HEK293 (cell line): ENCODE measurements at regions not wholly inside any gene's neighbourhood (a gene's known extent, or its start where the extent isn't known, plus 50 kb on each side); places are given as distances from the start of the nearest gene placed in this dataset.
A peak's percentile ranks its signal among the peaks of the same experiment; 100 is the strongest.

ENCODE experiments used
- MYNN ChIP-seq: fragments of 450-650 bp; formaldehyde crosslinking; IDR thresholded peaks from 2 replicates; pipeline ENCODE4 v1.5.1; 2016; ENCODE audit warnings: missing biosample characterization, missing genetic modification characterization, borderline replicate concordance
- OSR2 ChIP-seq: fragments of 450-650 bp; formaldehyde crosslinking; IDR thresholded peaks from 2 replicates; pipeline ENCODE4 v1.5.1; 2016; ENCODE audit warnings: missing biosample characterization, missing genetic modification characterization
- PRDM1 ChIP-seq: fragments of 450-650 bp; formaldehyde crosslinking; IDR thresholded peaks from 2 replicates; pipeline ENCODE4; 2016; ENCODE audit warnings: missing biosample characterization, missing genetic modification characterization
- TRIM28 ChIP-seq: IDR thresholded peaks from 2 replicates; pipeline ENCODE4 v1.6.1; 2011; ENCODE audit warnings: low read length, control low read depth, borderline replicate concordance
- ZFHX2 ChIP-seq: fragments of 450-650 bp; formaldehyde crosslinking; conservative IDR thresholded peaks from 2 replicates; pipeline ENCODE4 v1.5.1; 2016; ENCODE audit warnings: missing biosample characterization, missing genetic modification characterization
- ZFP3 ChIP-seq: fragments of 450-650 bp; formaldehyde crosslinking; IDR thresholded peaks from 2 replicates; pipeline ENCODE4 v1.5.1; 2016; ENCODE audit warnings: low read depth, missing biosample characterization, missing genetic modification characterization
- ZIC2 ChIP-seq: fragments of 450-650 bp; formaldehyde crosslinking; IDR thresholded peaks from 2 replicates; pipeline ENCODE4 v1.5.1; 2016; ENCODE audit warnings: missing biosample characterization, missing genetic modification characterization
- ZNF214 ChIP-seq: fragments of 450-650 bp; formaldehyde crosslinking; IDR thresholded peaks from 2 replicates; pipeline ENCODE4 v1.5.1; 2017; ENCODE audit warnings: missing biosample characterization, mild to moderate bottlenecking, missing genetic modification characterization, borderline replicate concordance
- ZNF324 ChIP-seq: fragments of 450-650 bp; formaldehyde crosslinking; IDR thresholded peaks from 2 replicates; pipeline ENCODE4 v1.5.1; 2016; ENCODE audit warnings: missing biosample characterization, missing genetic modification characterization
- ZNF433 ChIP-seq: fragments of 450-650 bp; formaldehyde crosslinking; IDR thresholded peaks from 2 replicates; pipeline ENCODE4 v1.5.1; 2016; ENCODE audit warnings: missing biosample characterization, missing genetic modification characterization, low read depth
- ZNF529 ChIP-seq: fragments of 450-650 bp; formaldehyde crosslinking; IDR thresholded peaks from 2 replicates; pipeline ENCODE4 v1.5.1; 2017; ENCODE audit warnings: missing genetic modification characterization, missing biosample characterization; ENCODE audit not compliant: insufficient replicate concordance
- ZNF549 ChIP-seq: fragments of 450-650 bp; IDR thresholded peaks from 2 replicates; pipeline ENCODE4 v1.5.1; 2018; ENCODE audit warnings: missing biosample characterization, missing genetic modification characterization, mild to moderate bottlenecking, inconsistent platforms, moderate library complexity
- ZNF596 ChIP-seq: fragments of 450-650 bp; IDR thresholded peaks from 2 replicates; pipeline ENCODE4 v1.5.0; 2018; ENCODE audit warnings: missing biosample characterization, mild to moderate bottlenecking, missing genetic modification characterization, moderate library complexity
- ZNF610 ChIP-seq: fragments of 450-650 bp; formaldehyde crosslinking; IDR thresholded peaks from 2 replicates; pipeline ENCODE4 v1.5.1; 2016; ENCODE audit warnings: missing biosample characterization, missing genetic modification characterization, borderline replicate concordance
- ZNF624 ChIP-seq: fragments of 450-650 bp; formaldehyde crosslinking; IDR thresholded peaks from 2 replicates; pipeline ENCODE4 v1.5.1; 2017; ENCODE audit warnings: missing biosample characterization, missing genetic modification characterization
- ZNF664 ChIP-seq: fragments of 450-650 bp; formaldehyde crosslinking; IDR thresholded peaks from 2 replicates; pipeline ENCODE4 v1.5.1; 2016; ENCODE audit warnings: missing biosample characterization, missing genetic modification characterization
- ZNF701 ChIP-seq: fragments of 450-650 bp; formaldehyde crosslinking; IDR thresholded peaks from 2 replicates; pipeline ENCODE4 v1.5.1; 2016; ENCODE audit warnings: missing biosample characterization, missing genetic modification characterization
- ZNF777 ChIP-seq: fragments of 450-650 bp; formaldehyde crosslinking; IDR thresholded peaks from 2 replicates; pipeline ENCODE4 v1.5.1; 2017; ENCODE audit warnings: missing biosample characterization, missing genetic modification characterization, borderline replicate concordance
- TF ChIP-seq, protein P1 (sequence below): IDR thresholded peaks from 2 replicates; pipeline ENCODE4 v1.6.1; 2011; ENCODE audit warnings: mild to moderate bottlenecking, low read depth, low read length, borderline replicate concordance
- TF ChIP-seq, protein P2 (sequence below): fragments of 450-650 bp; formaldehyde crosslinking; IDR thresholded peaks from 2 replicates; pipeline ENCODE4 v1.5.1; 2016; ENCODE audit warnings: missing biosample characterization, missing genetic modification characterization
- TF ChIP-seq, protein P3 (sequence below): sonication (generic); formaldehyde crosslinking; IDR thresholded peaks from 2 replicates; pipeline ENCODE4 v1.8.1; 2022; ENCODE audit warnings: mild to moderate bottlenecking, moderate library complexity, missing genetic modification reagents
- TF ChIP-seq, protein P4 (sequence below): fragments of 450-650 bp; formaldehyde crosslinking; conservative IDR thresholded peaks from 2 replicates; pipeline ENCODE4 v1.5.1; 2016; ENCODE audit warnings: low read depth, missing biosample characterization, missing genetic modification characterization
- TF ChIP-seq, protein P5 (sequence below): fragments of 450-650 bp; formaldehyde crosslinking; IDR thresholded peaks from 2 replicates; pipeline ENCODE4 v1.5.1; 2017; ENCODE audit warnings: missing biosample characterization, mild to moderate bottlenecking, missing genetic modification characterization, moderate library complexity
- TF ChIP-seq, protein P6 (sequence below): fragments of 450-650 bp; formaldehyde crosslinking; IDR thresholded peaks from 2 replicates; pipeline ENCODE4 v1.5.1; 2016; ENCODE audit warnings: missing biosample characterization, missing genetic modification characterization
- TF ChIP-seq, protein P7 (sequence below): fragments of 450-650 bp; formaldehyde crosslinking; IDR thresholded peaks from 2 replicates; pipeline ENCODE4 v1.5.1; 2016; ENCODE audit warnings: missing biosample characterization, missing genetic modification characterization
- TF ChIP-seq, protein P8 (sequence below): fragments of 450-650 bp; formaldehyde crosslinking; optimal IDR thresholded peaks from 2 replicates; pipeline ENCODE3; 2016; ENCODE audit warnings: missing biosample characterization, mild to moderate bottlenecking, missing genetic modification characterization

DNA sequence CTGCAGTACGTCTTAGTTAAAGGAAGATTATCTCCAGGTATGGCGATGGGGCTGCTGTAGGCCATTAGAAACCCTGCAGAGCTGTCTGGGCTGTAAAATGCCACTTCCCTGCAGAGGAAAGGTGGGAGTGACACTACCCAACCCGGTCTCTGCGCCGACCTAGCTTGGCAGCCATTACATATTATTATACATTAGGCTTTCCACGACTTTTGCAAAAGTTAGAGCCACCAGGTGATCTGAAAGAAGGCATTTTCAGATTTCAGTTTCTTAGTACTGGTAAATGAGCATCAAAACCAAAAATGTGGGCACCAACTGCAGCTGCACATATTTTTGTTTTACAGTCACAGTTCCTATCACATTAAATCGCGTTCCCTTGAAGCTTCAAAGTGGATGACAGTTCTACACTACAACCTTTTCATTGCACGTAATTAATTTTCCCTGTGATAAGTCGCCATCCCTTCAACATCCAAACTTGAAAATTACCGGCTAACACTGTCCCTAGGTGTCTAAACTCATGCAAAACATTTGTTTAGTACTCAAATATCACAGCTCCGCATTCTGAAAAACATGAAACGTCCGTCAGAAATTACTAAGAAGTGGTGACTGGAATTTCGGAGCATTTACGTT lies 81.4 kb upstream of the CHD2 start (continued):
- TF ChIP-seq, protein P1, sequence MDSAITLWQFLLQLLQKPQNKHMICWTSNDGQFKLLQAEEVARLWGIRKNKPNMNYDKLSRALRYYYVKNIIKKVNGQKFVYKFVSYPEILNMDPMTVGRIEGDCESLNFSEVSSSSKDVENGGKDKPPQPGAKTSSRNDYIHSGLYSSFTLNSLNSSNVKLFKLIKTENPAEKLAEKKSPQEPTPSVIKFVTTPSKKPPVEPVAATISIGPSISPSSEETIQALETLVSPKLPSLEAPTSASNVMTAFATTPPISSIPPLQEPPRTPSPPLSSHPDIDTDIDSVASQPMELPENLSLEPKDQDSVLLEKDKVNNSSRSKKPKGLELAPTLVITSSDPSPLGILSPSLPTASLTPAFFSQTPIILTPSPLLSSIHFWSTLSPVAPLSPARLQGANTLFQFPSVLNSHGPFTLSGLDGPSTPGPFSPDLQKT = no peak
- TF ChIP-seq ZNF777 (no peak), ZNF324 (tag by site-specific recombination) (no peak), ZNF433 (tag by site-specific recombination) (no peak), PRDM1 (no peak), ZFP3 (tag by site-specific recombination) (no peak), MYNN (tag by site-specific recombination) (no peak), ZFHX2 (tag by site-specific recombination) (no peak), ZNF701 (tag by site-specific recombination) (no peak), ZNF596 (no peak), ZNF214 (tag by site-specific recombination) (no peak), ZNF529 (tag by site-specific recombination) (no peak), OSR2 (tag by site-specific recombination) (no peak), ZIC2 (tag by site-specific recombination) (0 out of 2 replicates have a peak, but pooled peaks have one; percentile 13), TRIM28 (peak; percentile 51; the same call in 1 of the 2 replicates), ZNF549 (no peak), ZNF624 (no peak), ZNF664 (tag by site-specific recombination) (no peak), ZNF610 (tag by site-specific recombination) (no peak)
- TF ChIP-seq, protein P2, sequence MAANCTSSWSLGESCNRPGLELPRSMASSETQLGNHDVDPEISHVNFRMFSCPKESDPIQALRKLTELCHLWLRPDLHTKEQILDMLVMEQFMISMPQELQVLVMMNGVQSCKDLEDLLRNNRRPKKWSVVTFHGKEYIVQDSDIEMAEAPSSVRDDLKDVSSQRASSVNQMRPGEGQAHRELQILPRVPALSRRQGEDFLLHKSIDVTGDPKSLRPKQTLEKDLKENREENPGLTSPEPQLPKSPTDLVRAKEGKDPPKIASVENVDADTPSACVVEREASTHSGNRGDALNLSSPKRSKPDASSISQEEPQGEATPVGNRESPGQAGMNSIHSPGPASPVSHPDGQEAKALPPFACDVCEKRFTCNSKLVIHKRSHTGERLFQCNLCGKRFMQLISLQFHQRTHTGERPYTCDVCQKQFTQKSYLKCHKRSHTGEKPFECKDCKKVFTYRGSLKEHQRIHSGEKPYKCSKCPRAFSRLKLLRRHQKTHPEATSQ (tag by site-specific recombination) = no peak
- TF ChIP-seq, protein P3, sequence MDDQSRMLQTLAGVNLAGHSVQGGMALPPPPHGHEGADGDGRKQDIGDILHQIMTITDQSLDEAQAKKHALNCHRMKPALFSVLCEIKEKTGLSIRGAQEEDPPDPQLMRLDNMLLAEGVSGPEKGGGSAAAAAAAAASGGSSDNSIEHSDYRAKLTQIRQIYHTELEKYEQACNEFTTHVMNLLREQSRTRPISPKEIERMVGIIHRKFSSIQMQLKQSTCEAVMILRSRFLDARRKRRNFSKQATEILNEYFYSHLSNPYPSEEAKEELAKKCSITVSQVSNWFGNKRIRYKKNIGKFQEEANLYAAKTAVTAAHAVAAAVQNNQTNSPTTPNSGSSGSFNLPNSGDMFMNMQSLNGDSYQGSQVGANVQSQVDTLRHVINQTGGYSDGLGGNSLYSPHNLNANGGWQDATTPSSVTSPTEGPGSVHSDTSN (CRISPR knock-in tag) = no peak
- TF ChIP-seq, protein P4, sequence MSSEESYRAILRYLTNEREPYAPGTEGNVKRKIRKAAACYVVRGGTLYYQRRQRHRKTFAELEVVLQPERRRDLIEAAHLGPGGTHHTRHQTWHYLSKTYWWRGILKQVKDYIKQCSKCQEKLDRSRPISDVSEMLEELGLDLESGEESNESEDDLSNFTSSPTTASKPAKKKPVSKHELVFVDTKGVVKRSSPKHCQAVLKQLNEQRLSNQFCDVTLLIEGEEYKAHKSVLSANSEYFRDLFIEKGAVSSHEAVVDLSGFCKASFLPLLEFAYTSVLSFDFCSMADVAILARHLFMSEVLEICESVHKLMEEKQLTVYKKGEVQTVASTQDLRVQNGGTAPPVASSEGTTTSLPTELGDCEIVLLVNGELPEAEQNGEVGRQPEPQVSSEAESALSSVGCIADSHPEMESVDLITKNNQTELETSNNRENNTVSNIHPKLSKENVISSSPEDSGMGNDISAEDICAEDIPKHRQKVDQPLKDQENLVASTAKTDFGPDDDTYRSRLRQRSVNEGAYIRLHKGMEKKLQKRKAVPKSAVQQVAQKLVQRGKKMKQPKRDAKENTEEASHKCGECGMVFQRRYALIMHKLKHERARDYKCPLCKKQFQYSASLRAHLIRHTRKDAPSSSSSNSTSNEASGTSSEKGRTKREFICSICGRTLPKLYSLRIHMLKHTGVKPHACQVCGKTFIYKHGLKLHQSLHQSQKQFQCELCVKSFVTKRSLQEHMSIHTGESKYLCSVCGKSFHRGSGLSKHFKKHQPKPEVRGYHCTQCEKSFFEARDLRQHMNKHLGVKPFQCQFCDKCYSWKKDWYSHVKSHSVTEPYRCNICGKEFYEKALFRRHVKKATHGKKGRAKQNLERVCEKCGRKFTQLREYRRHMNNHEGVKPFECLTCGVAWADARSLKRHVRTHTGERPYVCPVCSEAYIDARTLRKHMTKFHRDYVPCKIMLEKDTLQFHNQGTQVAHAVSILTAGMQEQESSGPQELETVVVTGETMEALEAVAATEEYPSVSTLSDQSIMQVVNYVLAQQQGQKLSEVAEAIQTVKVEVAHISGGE (tag by site-specific recombination) = no peak
- TF ChIP-seq, protein P5, sequence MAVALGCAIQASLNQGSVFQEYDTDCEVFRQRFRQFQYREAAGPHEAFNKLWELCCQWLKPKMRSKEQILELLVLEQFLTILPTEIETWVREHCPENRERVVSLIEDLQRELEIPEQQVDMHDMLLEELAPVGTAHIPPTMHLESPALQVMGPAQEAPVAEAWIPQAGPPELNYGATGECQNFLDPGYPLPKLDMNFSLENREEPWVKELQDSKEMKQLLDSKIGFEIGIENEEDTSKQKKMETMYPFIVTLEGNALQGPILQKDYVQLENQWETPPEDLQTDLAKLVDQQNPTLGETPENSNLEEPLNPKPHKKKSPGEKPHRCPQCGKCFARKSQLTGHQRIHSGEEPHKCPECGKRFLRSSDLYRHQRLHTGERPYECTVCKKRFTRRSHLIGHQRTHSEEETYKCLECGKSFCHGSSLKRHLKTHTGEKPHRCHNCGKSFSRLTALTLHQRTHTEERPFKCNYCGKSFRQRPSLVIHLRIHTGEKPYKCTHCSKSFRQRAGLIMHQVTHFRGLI (tag by site-specific recombination) = no peak
- TF ChIP-seq, protein P6, sequence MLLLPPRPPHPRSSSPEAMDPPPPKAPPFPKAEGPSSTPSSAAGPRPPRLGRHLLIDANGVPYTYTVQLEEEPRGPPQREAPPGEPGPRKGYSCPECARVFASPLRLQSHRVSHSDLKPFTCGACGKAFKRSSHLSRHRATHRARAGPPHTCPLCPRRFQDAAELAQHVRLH (tag by site-specific recombination) = no peak
- TF ChIP-seq, protein P7, sequence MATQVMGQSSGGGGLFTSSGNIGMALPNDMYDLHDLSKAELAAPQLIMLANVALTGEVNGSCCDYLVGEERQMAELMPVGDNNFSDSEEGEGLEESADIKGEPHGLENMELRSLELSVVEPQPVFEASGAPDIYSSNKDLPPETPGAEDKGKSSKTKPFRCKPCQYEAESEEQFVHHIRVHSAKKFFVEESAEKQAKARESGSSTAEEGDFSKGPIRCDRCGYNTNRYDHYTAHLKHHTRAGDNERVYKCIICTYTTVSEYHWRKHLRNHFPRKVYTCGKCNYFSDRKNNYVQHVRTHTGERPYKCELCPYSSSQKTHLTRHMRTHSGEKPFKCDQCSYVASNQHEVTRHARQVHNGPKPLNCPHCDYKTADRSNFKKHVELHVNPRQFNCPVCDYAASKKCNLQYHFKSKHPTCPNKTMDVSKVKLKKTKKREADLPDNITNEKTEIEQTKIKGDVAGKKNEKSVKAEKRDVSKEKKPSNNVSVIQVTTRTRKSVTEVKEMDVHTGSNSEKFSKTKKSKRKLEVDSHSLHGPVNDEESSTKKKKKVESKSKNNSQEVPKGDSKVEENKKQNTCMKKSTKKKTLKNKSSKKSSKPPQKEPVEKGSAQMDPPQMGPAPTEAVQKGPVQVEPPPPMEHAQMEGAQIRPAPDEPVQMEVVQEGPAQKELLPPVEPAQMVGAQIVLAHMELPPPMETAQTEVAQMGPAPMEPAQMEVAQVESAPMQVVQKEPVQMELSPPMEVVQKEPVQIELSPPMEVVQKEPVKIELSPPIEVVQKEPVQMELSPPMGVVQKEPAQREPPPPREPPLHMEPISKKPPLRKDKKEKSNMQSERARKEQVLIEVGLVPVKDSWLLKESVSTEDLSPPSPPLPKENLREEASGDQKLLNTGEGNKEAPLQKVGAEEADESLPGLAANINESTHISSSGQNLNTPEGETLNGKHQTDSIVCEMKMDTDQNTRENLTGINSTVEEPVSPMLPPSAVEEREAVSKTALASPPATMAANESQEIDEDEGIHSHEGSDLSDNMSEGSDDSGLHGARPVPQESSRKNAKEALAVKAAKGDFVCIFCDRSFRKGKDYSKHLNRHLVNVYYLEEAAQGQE (tag by site-specific recombination) = no peak
- TF ChIP-seq, protein P8, sequence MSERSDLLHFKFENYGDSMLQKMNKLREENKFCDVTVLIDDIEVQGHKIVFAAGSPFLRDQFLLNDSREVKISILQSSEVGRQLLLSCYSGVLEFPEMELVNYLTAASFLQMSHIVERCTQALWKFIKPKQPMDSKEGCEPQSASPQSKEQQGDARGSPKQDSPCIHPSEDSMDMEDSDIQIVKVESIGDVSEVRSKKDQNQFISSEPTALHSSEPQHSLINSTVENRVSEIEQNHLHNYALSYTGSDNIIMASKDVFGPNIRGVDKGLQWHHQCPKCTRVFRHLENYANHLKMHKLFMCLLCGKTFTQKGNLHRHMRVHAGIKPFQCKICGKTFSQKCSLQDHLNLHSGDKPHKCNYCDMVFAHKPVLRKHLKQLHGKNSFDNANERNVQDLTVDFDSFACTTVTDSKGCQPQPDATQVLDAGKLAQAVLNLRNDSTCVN (tag by site-specific recombination) = no peak
